Sigmoid colon (tissue), 4 donors: ENCODE measurements at regions not wholly inside any gene's neighbourhood (a gene's known extent, or its start where the extent isn't known, plus 50 kb on each side); places are given as distances from the start of the nearest gene placed in this dataset.

Experiments used
- POLR2A ChIP-seq, 2 donors: fragments of 450-650 bp; IDR thresholded peaks; one replicate each; pipeline ENCODE4 v1.6.1; 2016; ENCODE audit warnings: antibody characterized with exemption in 2 of 2, mild to moderate bottlenecking in 2 of 2, moderate library complexity in 2 of 2
- POLR2AphosphoS5 ChIP-seq, 4 donors: sonication (generic); formaldehyde crosslinking; IDR thresholded peaks; one replicate each; pipeline ENCODE4 v1.6.1; 2017; ENCODE audit warnings: antibody characterized with exemption in 4 of 4
- TF ChIP-seq, protein P1 (sequence below), 4 experiments: fragments of 450-650 bp in 3 of 4; fragments of 200-600 bp in 1 of 4; IDR thresholded peaks; one replicate each; pipeline ENCODE4 v1.5.1; 2016 to 2019; ENCODE audit warnings: antibody characterized with exemption in 4 of 4, mild to moderate bottlenecking in 3 of 4, moderate library complexity in 2 of 4

DNA sequence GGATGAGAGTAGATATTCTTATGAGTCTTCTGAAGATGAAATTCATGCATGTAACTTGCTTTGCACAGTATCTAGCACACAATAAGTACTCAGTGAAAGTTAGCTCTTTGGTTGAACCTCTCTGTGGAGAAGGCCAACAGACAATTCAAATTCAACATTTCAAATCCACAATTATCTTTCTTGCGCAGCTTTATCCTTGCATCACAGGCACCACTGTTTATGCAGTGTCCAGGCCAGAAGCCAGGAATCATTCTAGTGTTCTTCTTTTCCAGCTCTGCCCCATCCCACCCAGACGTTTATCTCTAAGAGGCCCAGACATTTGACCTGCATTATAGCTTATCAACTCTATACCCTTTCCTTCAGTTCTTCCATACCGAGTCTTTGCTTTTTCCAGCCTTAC lies 254.7 kb upstream of the OBI1 start:
- TF ChIP-seq, protein P1, sequence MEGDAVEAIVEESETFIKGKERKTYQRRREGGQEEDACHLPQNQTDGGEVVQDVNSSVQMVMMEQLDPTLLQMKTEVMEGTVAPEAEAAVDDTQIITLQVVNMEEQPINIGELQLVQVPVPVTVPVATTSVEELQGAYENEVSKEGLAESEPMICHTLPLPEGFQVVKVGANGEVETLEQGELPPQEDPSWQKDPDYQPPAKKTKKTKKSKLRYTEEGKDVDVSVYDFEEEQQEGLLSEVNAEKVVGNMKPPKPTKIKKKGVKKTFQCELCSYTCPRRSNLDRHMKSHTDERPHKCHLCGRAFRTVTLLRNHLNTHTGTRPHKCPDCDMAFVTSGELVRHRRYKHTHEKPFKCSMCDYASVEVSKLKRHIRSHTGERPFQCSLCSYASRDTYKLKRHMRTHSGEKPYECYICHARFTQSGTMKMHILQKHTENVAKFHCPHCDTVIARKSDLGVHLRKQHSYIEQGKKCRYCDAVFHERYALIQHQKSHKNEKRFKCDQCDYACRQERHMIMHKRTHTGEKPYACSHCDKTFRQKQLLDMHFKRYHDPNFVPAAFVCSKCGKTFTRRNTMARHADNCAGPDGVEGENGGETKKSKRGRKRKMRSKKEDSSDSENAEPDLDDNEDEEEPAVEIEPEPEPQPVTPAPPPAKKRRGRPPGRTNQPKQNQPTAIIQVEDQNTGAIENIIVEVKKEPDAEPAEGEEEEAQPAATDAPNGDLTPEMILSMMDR (IDR thresholded peaks at IDR 0.05), result no peak
- TF ChIP-seq POLR2A (IDR thresholded peaks at IDR 0.05), result no peak
- TF ChIP-seq POLR2AphosphoS5 (IDR thresholded peaks at IDR 0.05), result no peak
